22Rv1 (cell line): ENCODE measurements at regions not wholly inside any gene's neighbourhood (a gene's known extent, or its start where the extent isn't known, plus 50 kb on each side); places are given as distances from the start of the nearest gene placed in this dataset.

Experiments
- ZFX ChIP-seq: fragments of 450-650 bp; IDR thresholded peaks from 2 replicates; pipeline ENCODE4 v1.6.1; 2017; ENCODE audit warnings: antibody characterized with exemption, borderline replicate concordance
- TF ChIP-seq, protein P1 (sequence below): fragments of 450-650 bp; IDR thresholded peaks from 2 replicates; pipeline ENCODE4 v1.5.1; 2017; ENCODE audit warnings: mild to moderate bottlenecking

DNA sequence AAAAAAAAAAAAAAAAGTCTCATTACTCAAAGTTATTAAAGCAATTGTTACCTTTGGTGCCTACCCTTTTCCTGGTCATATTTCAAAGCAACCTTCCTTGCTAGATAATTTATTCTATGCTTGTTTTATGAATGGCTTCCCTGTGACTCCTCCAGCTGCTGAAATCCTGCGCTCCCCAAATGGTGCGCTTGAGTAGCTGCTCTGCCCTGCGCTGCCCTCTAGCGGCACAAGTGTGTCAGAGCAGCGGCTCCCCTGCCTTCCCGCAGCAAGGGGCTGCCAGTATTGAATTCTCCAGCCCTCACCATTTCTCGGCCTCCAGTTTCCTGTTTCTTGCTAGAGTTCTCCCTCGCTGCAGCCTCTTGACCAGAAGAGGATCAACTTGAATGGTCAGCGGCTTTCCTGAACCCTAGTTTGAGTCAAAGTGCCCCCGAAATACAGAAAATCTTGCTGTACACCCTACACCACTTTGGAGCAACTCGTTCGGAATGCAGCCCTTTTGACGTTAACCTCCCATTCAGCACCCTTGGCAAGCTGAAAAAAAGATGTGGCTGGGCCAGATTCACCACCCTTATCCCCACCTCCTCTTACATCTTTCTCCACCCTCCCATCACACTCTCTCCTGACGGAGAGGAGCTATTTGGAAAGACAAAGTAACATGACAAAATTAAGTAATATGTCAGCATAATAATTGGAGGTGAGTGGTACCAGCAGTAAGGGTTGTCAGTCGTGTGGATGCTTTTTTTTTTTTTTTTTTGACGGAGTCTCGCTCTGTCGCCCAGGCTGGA, 60.4 kb upstream of the KLHL31 start:
- TF ChIP-seq, protein P1, sequence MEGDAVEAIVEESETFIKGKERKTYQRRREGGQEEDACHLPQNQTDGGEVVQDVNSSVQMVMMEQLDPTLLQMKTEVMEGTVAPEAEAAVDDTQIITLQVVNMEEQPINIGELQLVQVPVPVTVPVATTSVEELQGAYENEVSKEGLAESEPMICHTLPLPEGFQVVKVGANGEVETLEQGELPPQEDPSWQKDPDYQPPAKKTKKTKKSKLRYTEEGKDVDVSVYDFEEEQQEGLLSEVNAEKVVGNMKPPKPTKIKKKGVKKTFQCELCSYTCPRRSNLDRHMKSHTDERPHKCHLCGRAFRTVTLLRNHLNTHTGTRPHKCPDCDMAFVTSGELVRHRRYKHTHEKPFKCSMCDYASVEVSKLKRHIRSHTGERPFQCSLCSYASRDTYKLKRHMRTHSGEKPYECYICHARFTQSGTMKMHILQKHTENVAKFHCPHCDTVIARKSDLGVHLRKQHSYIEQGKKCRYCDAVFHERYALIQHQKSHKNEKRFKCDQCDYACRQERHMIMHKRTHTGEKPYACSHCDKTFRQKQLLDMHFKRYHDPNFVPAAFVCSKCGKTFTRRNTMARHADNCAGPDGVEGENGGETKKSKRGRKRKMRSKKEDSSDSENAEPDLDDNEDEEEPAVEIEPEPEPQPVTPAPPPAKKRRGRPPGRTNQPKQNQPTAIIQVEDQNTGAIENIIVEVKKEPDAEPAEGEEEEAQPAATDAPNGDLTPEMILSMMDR = peak; percentile 98
- TF ChIP-seq ZFX = no peak
